IMR-90 (cell line): ENCODE measurements at regions not wholly inside any gene's neighbourhood (a gene's known extent, or its start where the extent isn't known, plus 50 kb on each side); places are given as distances from the start of the nearest gene placed in this dataset.

ENCODE experiments used
- ATAC-seq: fragments of 200-7000 bp; cut with Tn5 transposase; 2 replicates; pipeline ENCODE4 v1.9.1; 2020; ENCODE audit warnings: low read depth, mild to moderate bottlenecking, moderate library complexity
- BruUV-seq: library from RNA; stranded (reverse); fragments of 400-500 nt; replicated peaks from 2 replicates; lab custom pipeline; 2021; lab: Mats Ljungman, UMichigan
- CTCF ChIA-PET: fragments of 300-600 bp; formaldehyde crosslinking; extraction: SDS; loops from one replicate; lab custom pipeline; 2021; ENCODE audit warnings: antibody characterized with exemption; lab: Yijun Ruan, JAX
- POLR2A ChIA-PET: fragments of 300-600 bp; sonication (Branson Sonifier 250); formaldehyde crosslinking; loops from one replicate; lab custom pipeline; 2022; ENCODE audit warnings: antibody characterized with exemption; ENCODE audit not compliant: unreplicated experiment; lab: Charles Lee
- DNase-seq: peaks from one replicate; pipeline ENCODE4 v3.0.0; 2013
- H2AFZ ChIP-seq: replicated peaks from 2 replicates; pipeline ENCODE3; 2013; ENCODE audit warnings: low read length, mild to moderate bottlenecking; ENCODE audit not compliant: poor library complexity
- H2AK5ac ChIP-seq: 2 replicates; pipeline ENCODE4 v1.6.1; 2013; ENCODE audit warnings: low read depth, low read length, inconsistent platforms
- H2AK9ac ChIP-seq: replicated peaks from 2 replicates; pipeline ENCODE3; 2013; ENCODE audit warnings: mild to moderate bottlenecking, low read depth, low read length, moderate library complexity; ENCODE audit not compliant: poor library complexity
- H2BK120ac ChIP-seq: 2 replicates; pipeline ENCODE4 v1.6.1; 2013; ENCODE audit warnings: low read depth, low read length, inconsistent platforms
- H2BK15ac ChIP-seq: 3 replicates; pipeline ENCODE4 v1.6.1; 2013; ENCODE audit warnings: low read depth, low read length, inconsistent platforms
- H2BK20ac ChIP-seq: 2 replicates; pipeline ENCODE4 v1.6.1; 2013; ENCODE audit warnings: low read depth, mild to moderate bottlenecking, inconsistent platforms, low read length, moderate library complexity
- H2BK5ac ChIP-seq: 2 replicates; pipeline ENCODE4 v1.6.1; 2013; ENCODE audit warnings: mild to moderate bottlenecking, low read depth, low read length, inconsistent platforms; ENCODE audit not compliant: poor library complexity, severe bottlenecking
- H3K14ac ChIP-seq: replicated peaks from 2 replicates; pipeline ENCODE4 v1.6.1; 2013; ENCODE audit warnings: low read depth, low read length, inconsistent platforms
- H3K18ac ChIP-seq: 2 replicates; pipeline ENCODE4 v1.6.1; 2013; ENCODE audit warnings: low read depth, low read length, control low read depth
- H3K23ac ChIP-seq: 2 replicates; pipeline ENCODE4 v1.6.1; 2013; ENCODE audit warnings: low read depth, low read length, inconsistent platforms
- H3K27ac ChIP-seq: 2 replicates; pipeline ENCODE4 v1.5.1; 2013; ENCODE audit warnings: mild to moderate bottlenecking, control low read depth, low read length; ENCODE audit not compliant: insufficient read depth
- H3K27me3 ChIP-seq: 2 replicates; pipeline ENCODE4 v1.6.1; 2013; ENCODE audit warnings: low read length; ENCODE audit not compliant: control insufficient read depth, insufficient read depth
- H3K36me3 ChIP-seq: 2 replicates; pipeline ENCODE4 v1.6.1; 2013; ENCODE audit warnings: low read length, mixed read lengths; ENCODE audit not compliant: control insufficient read depth, insufficient read depth
- H3K4ac ChIP-seq: 2 replicates; pipeline ENCODE4 v1.6.1; 2013; ENCODE audit warnings: low read depth, low read length, inconsistent platforms
- H3K4me1 ChIP-seq: 2 replicates; pipeline ENCODE4 v1.6.1; 2013; ENCODE audit warnings: low read length, mixed read lengths; ENCODE audit not compliant: control insufficient read depth, insufficient read depth
- H3K4me2 ChIP-seq: 2 replicates; pipeline ENCODE4 v1.6.1; 2013; ENCODE audit warnings: low read depth, mild to moderate bottlenecking, control low read depth, low read length, moderate library complexity
- H3K4me3 ChIP-seq: 2 replicates; pipeline ENCODE4 v1.5.1; 2013; ENCODE audit warnings: low read depth, mild to moderate bottlenecking, control low read depth, low read length, moderate library complexity; ENCODE audit not compliant: insufficient read depth
- H3K56ac ChIP-seq: 2 replicates; pipeline ENCODE4 v1.6.1; 2013; ENCODE audit warnings: low read length, inconsistent platforms; ENCODE audit not compliant: insufficient read depth; ENCODE audit errors: extremely low read depth
- H3K79me1 ChIP-seq, 2 experiments: 2 replicates each; pipeline ENCODE4 v1.6.1; 2013; ENCODE audit warnings: low read length in 2 of 2, inconsistent platforms in 1 of 2, low read depth in 1 of 2
- H3K9ac ChIP-seq: 2 replicates; pipeline ENCODE4 v1.6.1; 2013; ENCODE audit warnings: low read depth, low read length, control low read depth
- H3K9me1 ChIP-seq: 2 replicates; pipeline ENCODE4 v1.6.1; 2013; ENCODE audit warnings: low read length, inconsistent platforms; ENCODE audit not compliant: insufficient read depth
- H3K9me3 ChIP-seq: 2 replicates; pipeline ENCODE4 v1.6.1; 2013; ENCODE audit warnings: low read length; ENCODE audit not compliant: control insufficient read depth, insufficient read depth
- H4K20me1 ChIP-seq: 2 replicates; pipeline ENCODE4 v1.6.1; 2013; ENCODE audit warnings: low read length, inconsistent platforms; ENCODE audit not compliant: insufficient read depth
- H4K5ac ChIP-seq: 2 replicates; pipeline ENCODE4 v1.6.1; 2013; ENCODE audit warnings: mild to moderate bottlenecking, low read depth, low read length, control low read depth
- H4K8ac ChIP-seq, 2 experiments: 2 replicates each; pipeline ENCODE4 v1.6.1; 2013; ENCODE audit warnings: low read depth in 2 of 2, low read length in 2 of 2, control low read depth in 1 of 2, inconsistent platforms in 1 of 2
- H4K91ac ChIP-seq: 2 replicates; pipeline ENCODE4 v1.6.1; 2013; ENCODE audit warnings: low read depth, low read length, inconsistent platforms; ENCODE audit not compliant: insufficient read depth
- BHLHE40 ChIP-seq: fragments of 150-350 bp; IDR thresholded peaks from 2 replicates; pipeline ENCODE4 v1.6.1; 2016; ENCODE audit warnings: mild to moderate bottlenecking, low read depth, low read length
- MAFK ChIP-seq: IDR thresholded peaks from 2 replicates; pipeline ENCODE4 v1.6.1; 2012; ENCODE audit warnings: low read depth, low read length, improper control_type of control experiment
- MAZ ChIP-seq: IDR thresholded peaks from 2 replicates; pipeline ENCODE4 v1.6.1; 2012; ENCODE audit warnings: low read depth, mild to moderate bottlenecking, low read length, improper control_type of control experiment, moderate library complexity, borderline replicate concordance
- MXI1 ChIP-seq: IDR thresholded peaks from 2 replicates; pipeline ENCODE4 v1.6.1; 2012; ENCODE audit warnings: low read depth, mild to moderate bottlenecking, low read length, moderate library complexity, borderline replicate concordance
- NFE2L2 ChIP-seq: fragments of 150-350 bp; IDR thresholded peaks from 2 replicates; pipeline ENCODE4 v1.6.1; 2016; ENCODE audit warnings: low read depth, mild to moderate bottlenecking, low read length
- POLR2A ChIP-seq: IDR thresholded peaks from 2 replicates; pipeline ENCODE4 v1.6.1; 2012; ENCODE audit warnings: mild to moderate bottlenecking, low read depth, low read length
- RAD21 ChIP-seq: IDR thresholded peaks from 2 replicates; pipeline ENCODE4 v1.6.1; 2012; ENCODE audit warnings: low read length, improper control_type of control experiment
- RCOR1 ChIP-seq: IDR thresholded peaks from 2 replicates; pipeline ENCODE4 v1.6.1; 2012; ENCODE audit warnings: mild to moderate bottlenecking, low read length, improper control_type of control experiment; ENCODE audit not compliant: insufficient replicate concordance
- RFX5 ChIP-seq: IDR thresholded peaks from 2 replicates; pipeline ENCODE4 v1.8.0; 2012; ENCODE audit warnings: low read depth, mild to moderate bottlenecking, low read length, moderate library complexity
- SMC3 ChIP-seq: fragments of 150-350 bp; IDR thresholded peaks from 2 replicates; pipeline ENCODE4 v1.6.1; 2016; ENCODE audit warnings: low read depth, mild to moderate bottlenecking, antibody characterized with exemption, low read length, moderate library complexity
- dilution Hi-C: fragments of 300-500 bp; cut with HindIII; formaldehyde crosslinking; loops from one replicate; pipeline ENCODE4 v1.14.3; 2018; ENCODE audit warnings: low sequenced_read_pairs; ENCODE audit not compliant: unreplicated experiment
- in situ Hi-C: fragments of 300-500 bp; cut with MboI; formaldehyde crosslinking; loops from 3 replicates; pipeline ENCODE4 v1.14.3; 2019; ENCODE audit warnings: low sequenced_read_pairs, inconsistent platforms, mixed read lengths
- intact Hi-C: fragments of 100-400 bp; cut with micrococcal nuclease; formaldehyde crosslinking; loops from 2 replicates; pipeline ENCODE4 v1.10.0; 2022
- TF ChIP-seq, protein P1 (sequence below): fragments of 150-350 bp; IDR thresholded peaks from 2 replicates; pipeline ENCODE4 v1.6.1; 2017; ENCODE audit warnings: mild to moderate bottlenecking, antibody characterized with exemption, low read length, low read depth

DNA sequence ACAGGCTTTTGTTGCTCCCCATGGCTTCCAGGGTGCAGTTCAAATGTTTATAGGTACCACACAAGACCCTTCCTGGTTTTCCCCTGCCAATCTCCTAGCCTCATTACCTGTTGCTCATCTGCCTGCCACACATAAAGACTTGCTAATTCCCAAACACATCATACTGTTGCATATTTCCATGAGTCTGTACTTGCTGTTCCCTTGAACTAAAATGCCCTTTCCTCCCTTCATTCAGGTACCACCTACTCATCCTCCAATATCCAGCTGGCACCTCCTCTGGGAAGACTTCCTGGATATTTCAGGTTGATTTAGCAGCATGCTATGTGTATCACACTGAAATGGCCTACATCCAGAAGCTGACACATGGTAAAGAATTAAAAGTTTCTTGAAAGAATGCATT is 206.4 kb upstream of the NFE2L3 start:
- Histone ChIP-seq H3K4ac (no peak overlapping the region), H3K36me3 (no peaks in the 10 kb centered on the region), H2BK5ac (no peak overlapping the region), H3K27me3 (peaks cover 23% of the 10 kb centered on the region), H2AK9ac (no peak overlapping the region), H3K18ac (no peak overlapping the region), H3K79me1 (no peaks in the 10 kb centered on the region), H2BK15ac (no peak overlapping the region), H4K20me1 (no peaks in the 10 kb centered on the region), H3K4me1 (no peaks in the 10 kb centered on the region), H4K91ac (no peak overlapping the region), H3K14ac (no peak overlapping the region), H3K27ac (no peak overlapping the region), H2BK120ac (no peak overlapping the region), H3K9me3 (no peaks in the 10 kb centered on the region), H3K4me2 (no peak overlapping the region), H4K8ac (no peak overlapping the region), H3K9me1 (no peaks in the 10 kb centered on the region), H3K23ac (no peak overlapping the region), H2AK5ac (no peak overlapping the region), H3K56ac (no peak overlapping the region), H4K5ac (no peak overlapping the region), H3K4me3 (no peak overlapping the region), H3K9ac (no peak overlapping the region), H2AFZ (no peak overlapping the region), H2BK20ac (no peak overlapping the region)
- dilution Hi-C loops = no loop called here
- ATAC-seq (no peak), DNase-seq (no peak)
- ChIA-PET POLR2A (no interaction called here), CTCF (no interaction called here)
- TF ChIP-seq RCOR1 (no peak), MAFK (no peak), RFX5 (no peak), NFE2L2 (no peak), BHLHE40 (no peak), MXI1 (no peak), POLR2A (no peak), MAZ (no peak), RAD21 (no peak), SMC3 (no peak)
- TF ChIP-seq, protein P1, sequence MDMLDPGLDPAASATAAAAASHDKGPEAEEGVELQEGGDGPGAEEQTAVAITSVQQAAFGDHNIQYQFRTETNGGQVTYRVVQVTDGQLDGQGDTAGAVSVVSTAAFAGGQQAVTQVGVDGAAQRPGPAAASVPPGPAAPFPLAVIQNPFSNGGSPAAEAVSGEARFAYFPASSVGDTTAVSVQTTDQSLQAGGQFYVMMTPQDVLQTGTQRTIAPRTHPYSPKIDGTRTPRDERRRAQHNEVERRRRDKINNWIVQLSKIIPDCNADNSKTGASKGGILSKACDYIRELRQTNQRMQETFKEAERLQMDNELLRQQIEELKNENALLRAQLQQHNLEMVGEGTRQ = no peak
- intact Hi-C loops = no loop called here
- BruUV-seq = no TSS peak
- in situ Hi-C loops = no loop called here
